ENCODE measurements at regions not wholly inside any gene's neighbourhood (a gene's known extent, or its start where the extent isn't known, plus 50 kb on each side); places are given as distances from the start of the nearest gene placed in this dataset.

DNA sequence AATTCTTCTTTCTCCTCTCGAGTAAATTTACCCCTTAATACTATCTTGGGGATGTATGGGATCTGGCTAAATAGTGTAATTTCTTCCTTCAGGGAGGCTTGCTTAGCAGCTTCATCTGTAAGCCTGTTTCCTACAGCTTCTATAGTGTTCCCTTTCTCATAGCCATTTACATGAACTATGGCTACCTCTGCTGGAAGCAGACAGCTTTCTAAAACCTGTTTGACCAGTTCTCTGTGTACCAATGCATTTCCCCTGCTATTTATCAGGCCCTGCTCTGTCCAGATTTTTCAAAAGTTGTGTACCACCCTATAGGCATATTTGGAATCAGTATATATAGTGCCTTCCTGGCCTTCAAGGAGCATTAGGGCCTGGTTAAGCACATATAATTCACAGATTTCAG is 113.6 kb upstream of the PCDH9 start:
- H3K27ac ChIP-seq = no peak overlapping the region
- no peaks in the 10 kb centered on the region for H3K27me3 ChIP-seq (ENCODE audit: low read depth)
- intact Hi-C loops (cut with DNase I) = no loop called here
- no peaks in the 10 kb centered on the region for H3K9me3 ChIP-seq
- DNase-seq (no peak), ATAC-seq (no peak)
- TF ChIP-seq, protein P1, sequence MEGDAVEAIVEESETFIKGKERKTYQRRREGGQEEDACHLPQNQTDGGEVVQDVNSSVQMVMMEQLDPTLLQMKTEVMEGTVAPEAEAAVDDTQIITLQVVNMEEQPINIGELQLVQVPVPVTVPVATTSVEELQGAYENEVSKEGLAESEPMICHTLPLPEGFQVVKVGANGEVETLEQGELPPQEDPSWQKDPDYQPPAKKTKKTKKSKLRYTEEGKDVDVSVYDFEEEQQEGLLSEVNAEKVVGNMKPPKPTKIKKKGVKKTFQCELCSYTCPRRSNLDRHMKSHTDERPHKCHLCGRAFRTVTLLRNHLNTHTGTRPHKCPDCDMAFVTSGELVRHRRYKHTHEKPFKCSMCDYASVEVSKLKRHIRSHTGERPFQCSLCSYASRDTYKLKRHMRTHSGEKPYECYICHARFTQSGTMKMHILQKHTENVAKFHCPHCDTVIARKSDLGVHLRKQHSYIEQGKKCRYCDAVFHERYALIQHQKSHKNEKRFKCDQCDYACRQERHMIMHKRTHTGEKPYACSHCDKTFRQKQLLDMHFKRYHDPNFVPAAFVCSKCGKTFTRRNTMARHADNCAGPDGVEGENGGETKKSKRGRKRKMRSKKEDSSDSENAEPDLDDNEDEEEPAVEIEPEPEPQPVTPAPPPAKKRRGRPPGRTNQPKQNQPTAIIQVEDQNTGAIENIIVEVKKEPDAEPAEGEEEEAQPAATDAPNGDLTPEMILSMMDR (IDR thresholded peaks at IDR 0.05) = no peak
- no peaks in the 10 kb centered on the region for H3K36me3 ChIP-seq
- H3K4me3 ChIP-seq = no peak overlapping the region
- H3K4me1 ChIP-seq = no peaks in the 10 kb centered on the region

DNA sequence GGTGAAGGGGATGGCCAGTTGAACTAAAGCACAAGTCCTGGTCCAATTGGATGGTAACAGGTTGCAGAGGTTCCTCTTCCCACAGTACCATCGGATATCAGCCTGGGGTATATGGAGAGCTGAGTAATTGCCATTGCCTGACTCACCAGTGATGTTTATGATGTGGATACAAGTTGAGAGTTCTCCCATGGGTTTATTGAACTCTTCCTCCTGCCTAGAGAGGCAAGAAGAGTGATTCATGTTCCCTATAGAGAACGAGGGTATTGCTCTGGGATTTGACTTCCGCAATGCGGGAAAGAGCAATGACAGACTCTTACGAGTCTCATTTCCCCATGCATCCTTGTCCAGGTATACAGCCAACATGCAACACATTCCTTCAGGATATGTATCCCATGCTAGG is 111.3 kb upstream of the PCDH9 start:
- TF ChIP-seq, protein P1 (IDR thresholded peaks at IDR 0.05) = no peak
- Histone ChIP-seq H3K4me1 (no peaks in the 10 kb centered on the region), H3K27me3 (ENCODE audit: low read depth) (no peaks in the 10 kb centered on the region), H3K36me3 (no peaks in the 10 kb centered on the region), H3K4me3 (no peak overlapping the region), H3K9me3 (no peaks in the 10 kb centered on the region), H3K27ac (no peak overlapping the region)
- intact Hi-C loops (cut with DNase I) = no loop called here
- ATAC-seq (no peak), DNase-seq (no peak)

DNA sequence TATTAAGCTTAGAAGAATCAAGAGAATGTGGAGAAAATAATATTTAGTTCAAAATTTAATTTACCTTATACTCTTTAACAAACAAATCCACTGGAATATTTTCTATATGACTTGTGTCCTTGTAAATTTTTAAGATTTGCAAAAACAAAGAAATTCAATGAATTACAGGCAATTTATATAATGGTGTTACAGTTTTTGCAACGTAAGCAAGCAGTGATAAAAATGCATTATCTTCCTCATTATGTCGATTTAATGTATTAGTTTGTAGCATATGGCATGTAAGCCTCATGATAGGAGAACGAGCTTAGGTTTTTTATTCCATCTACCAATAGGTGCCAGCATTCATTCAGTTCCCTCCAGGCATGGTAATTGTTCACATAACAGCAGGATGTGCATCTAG is 100.0 kb upstream of the PCDH9 start:
- H3K27ac ChIP-seq = no peak overlapping the region
- H3K9me3 ChIP-seq = no peaks in the 10 kb centered on the region
- H3K36me3 ChIP-seq = no peaks in the 10 kb centered on the region
- H3K27me3 ChIP-seq (ENCODE audit: low read depth) = no peaks in the 10 kb centered on the region
- ATAC-seq (no peak), DNase-seq (no peak)
- intact Hi-C loops (cut with DNase I) = no loop called here
- H3K4me3 ChIP-seq = no peak overlapping the region
- TF ChIP-seq, protein P1 (IDR thresholded peaks at IDR 0.05) = no peak
- no peaks in the 10 kb centered on the region for H3K4me1 ChIP-seq

DNA sequence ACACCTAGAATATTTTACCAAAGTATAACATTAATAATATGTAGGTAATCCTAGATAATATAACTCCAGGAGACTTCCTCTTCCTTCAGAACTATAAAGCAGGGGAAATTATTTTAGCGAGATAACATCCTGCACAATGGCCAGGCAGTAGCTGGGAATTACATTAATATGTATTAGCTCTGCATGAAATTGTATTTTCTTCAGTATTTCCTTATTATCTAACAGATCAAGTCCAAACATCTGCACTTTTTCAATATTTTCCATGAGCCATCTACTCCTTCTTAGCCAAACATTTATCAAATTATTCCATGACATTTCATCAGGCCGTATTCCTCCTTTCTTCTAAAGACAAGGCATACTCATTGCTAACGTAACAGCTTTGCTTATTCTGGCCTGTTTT is 98.8 kb upstream of the PCDH9 start:
- intact Hi-C loops (cut with DNase I) = no loop called here
- DNase-seq (no peak), ATAC-seq (no peak)
- Histone ChIP-seq H3K36me3 (no peaks in the 10 kb centered on the region), H3K4me3 (no peak overlapping the region), H3K27ac (no peak overlapping the region), H3K9me3 (no peaks in the 10 kb centered on the region), H3K27me3 (ENCODE audit: low read depth) (no peaks in the 10 kb centered on the region), H3K4me1 (no peaks in the 10 kb centered on the region)
- TF ChIP-seq, protein P1 (IDR thresholded peaks at IDR 0.05) = no peak

DNA sequence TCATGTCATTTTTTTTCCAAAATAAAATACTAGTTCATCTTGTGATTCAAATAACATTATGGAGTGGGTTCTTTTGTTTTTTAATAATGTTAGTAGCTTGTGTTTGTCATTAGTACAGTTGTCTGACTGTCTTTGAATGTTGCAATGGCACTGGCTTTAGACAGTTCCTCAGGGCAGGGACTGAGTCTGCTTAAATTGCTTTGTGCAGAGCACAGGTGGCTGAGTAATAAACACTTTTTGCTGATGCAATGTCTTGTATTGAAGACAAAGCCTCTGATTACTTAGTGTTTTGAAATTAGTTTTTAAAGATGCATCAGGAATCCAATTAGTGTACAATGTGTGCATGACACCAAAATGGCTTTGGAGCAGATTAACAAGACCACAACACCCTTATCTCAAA is 88.7 kb upstream of the PCDH9 start:
- H3K27ac ChIP-seq = no peak overlapping the region
- H3K36me3 ChIP-seq = no peaks in the 10 kb centered on the region
- H3K9me3 ChIP-seq = no peaks in the 10 kb centered on the region
- no peaks in the 10 kb centered on the region for H3K27me3 ChIP-seq (ENCODE audit: low read depth)
- TF ChIP-seq, protein P1 (IDR thresholded peaks at IDR 0.05) = no peak
- no peak for DNase-seq
- intact Hi-C loops (cut with DNase I) = no loop called here
- no peak overlapping the region for H3K4me3 ChIP-seq
- no peaks in the 10 kb centered on the region for H3K4me1 ChIP-seq
- ATAC-seq = no peak

DNA sequence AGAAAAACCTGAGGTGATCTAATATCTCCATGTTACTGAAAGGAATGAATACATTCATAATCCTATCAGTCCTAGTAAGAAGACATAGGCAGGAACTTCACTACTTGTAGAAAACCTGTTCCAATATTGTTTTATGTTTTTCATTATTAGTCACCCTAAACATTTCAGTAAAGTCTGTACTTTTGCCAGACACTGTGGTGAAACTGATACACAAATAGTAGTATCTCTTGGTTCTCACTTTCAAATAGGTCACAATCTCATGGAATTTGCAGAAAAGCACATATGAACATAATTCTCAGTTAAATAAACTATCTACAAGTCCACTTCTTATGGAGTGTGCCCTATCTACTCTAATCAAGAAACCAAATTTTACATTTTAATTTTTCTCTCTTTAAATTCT is 88.3 kb upstream of the PCDH9 start:
- ATAC-seq = no peak

More for the DNA sequence above, 88.3 kb upstream of the PCDH9 start:
- no peaks in the 10 kb centered on the region for H3K9me3 ChIP-seq
- intact Hi-C loops (cut with DNase I) = no loop called here
- DNase-seq = no peak
- no peaks in the 10 kb centered on the region for H3K36me3 ChIP-seq
- no peak overlapping the region for H3K4me3 ChIP-seq
- no peaks in the 10 kb centered on the region for H3K4me1 ChIP-seq
- TF ChIP-seq, protein P1 (IDR thresholded peaks at IDR 0.05) = no peak
- no peak overlapping the region for H3K27ac ChIP-seq
- no peaks in the 10 kb centered on the region for H3K27me3 ChIP-seq (ENCODE audit: low read depth)

All from lower lobe of right lung (tissue), 2 donors.